Activated CD4-positive, alpha-beta memory T cell treated with anti-CD3 and anti-CD28 coated beads, Interleukin-2, amount 10 ng/mL, durations not matched to agents 7 days and 5 days (primary cell): ENCODE measurements at regions not wholly inside any gene's neighbourhood (a gene's known extent, or its start where the extent isn't known, plus 50 kb on each side); places are given as distances from the start of the nearest gene placed in this dataset.
"Not testable (repeated sequence)": the region's sequence is repeated elsewhere in the genome, so short reads cannot be mapped to it uniquely, and the experiment has no call there.

ENCODE experiments used
- CTCF ChIA-PET: fragments of 350-600 bp; sonication (Branson Sonifier 250); formaldehyde crosslinking; loops from one replicate; lab custom pipeline; 2021; ENCODE audit warnings: antibody characterized with exemption, inconsistent platforms; lab: Charles Lee
- POLR2A ChIA-PET: fragments of 350-600 bp; sonication (Branson Sonifier 250); formaldehyde crosslinking; loops from one replicate; lab custom pipeline; 2021; ENCODE audit warnings: antibody characterized with exemption; lab: Charles Lee
- DNase-seq: peaks from one replicate; pipeline ENCODE4 v3.0.0-alpha.2; 2020
- H3K27ac Mint-ChIP-seq: one replicate; pipeline ENCODE4 v1.8.0; 2021; ENCODE audit warnings: mild to moderate bottlenecking, mixed read lengths
- H3K27me3 Mint-ChIP-seq: one replicate; pipeline ENCODE4 v1.8.0; 2021; ENCODE audit warnings: mixed read lengths
- H3K36me3 Mint-ChIP-seq: one replicate; pipeline ENCODE4 v1.8.0; 2021; ENCODE audit warnings: low read depth, mixed read lengths
- H3K4me1 Mint-ChIP-seq: one replicate; pipeline ENCODE4 v1.8.0; 2021; ENCODE audit warnings: mixed read lengths
- H3K4me3 Mint-ChIP-seq: one replicate; pipeline ENCODE4 v1.8.0; 2021; ENCODE audit warnings: mild to moderate bottlenecking, mixed read lengths
- H3K9me3 Mint-ChIP-seq: one replicate; pipeline ENCODE4 v1.8.0; 2021; ENCODE audit warnings: mixed read lengths

DNA sequence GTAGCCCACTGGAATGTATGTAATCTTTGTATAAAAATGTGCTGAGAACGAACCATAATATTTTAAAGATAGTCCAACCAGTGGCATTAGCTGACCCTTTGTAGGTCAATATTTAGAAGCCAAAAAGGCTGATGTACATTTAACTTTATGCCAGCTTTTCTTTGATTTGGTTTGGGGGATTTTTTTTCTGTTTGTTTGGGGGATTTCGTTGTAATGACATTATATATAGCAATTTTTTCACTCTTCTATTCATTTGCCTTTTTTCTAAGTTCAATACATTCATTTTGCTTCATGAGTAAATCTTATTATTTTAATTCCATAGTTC lies 382.0 kb upstream of the NOCT start:
- H3K4me1 Mint-ChIP-seq, result no peaks in the 10 kb centered on the region
- H3K36me3 Mint-ChIP-seq, result no peaks in the 10 kb centered on the region
- CTCF ChIA-PET, result no interaction called here
- no peak for DNase-seq
- no peak overlapping the region for H3K27ac Mint-ChIP-seq
- no peaks in the 10 kb centered on the region for H3K27me3 Mint-ChIP-seq
- no peak overlapping the region for H3K4me3 Mint-ChIP-seq
- POLR2A ChIA-PET, result no interaction called here
- H3K9me3 Mint-ChIP-seq, result no peaks in the 10 kb centered on the region

DNA sequence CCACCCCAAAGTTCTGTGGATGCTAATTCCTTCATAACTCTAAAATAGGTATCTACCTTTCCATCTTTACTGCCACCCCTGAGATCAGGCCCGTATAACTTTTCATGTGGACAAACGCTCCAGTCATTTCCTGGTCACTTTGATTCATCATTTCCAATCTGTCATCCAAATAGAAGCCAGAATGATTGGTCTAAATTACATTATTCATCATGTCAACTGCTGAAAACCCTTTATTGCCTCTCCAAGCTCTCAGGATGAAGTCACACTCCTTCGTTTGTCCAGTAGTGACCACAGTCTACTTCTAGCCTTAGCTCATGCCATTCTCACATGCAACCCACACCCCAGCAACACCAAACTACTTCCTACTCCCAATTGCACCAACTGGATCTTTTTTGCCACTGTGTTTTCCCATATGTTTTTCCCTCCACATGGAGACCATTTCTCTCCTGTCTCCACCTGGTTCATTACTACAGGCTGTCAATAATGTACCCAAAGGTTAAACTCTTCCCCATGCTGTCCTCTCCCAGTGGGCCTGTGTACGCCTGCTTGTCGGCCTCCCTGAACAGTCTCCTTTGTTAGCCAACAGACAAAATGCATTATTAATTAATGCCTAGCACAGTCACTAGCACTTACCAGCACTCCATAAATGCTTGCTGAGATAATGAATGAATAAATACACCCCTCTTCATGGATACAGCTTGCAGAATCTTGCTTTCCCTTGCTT lies 382.6 kb upstream of the NOCT start:
- no peaks in the 10 kb centered on the region for H3K36me3 Mint-ChIP-seq
- ChIA-PET POLR2A (no interaction called here), CTCF (no interaction called here)
- no peak overlapping the region for H3K4me3 Mint-ChIP-seq
- H3K9me3 Mint-ChIP-seq, result no peaks in the 10 kb centered on the region
- no peak overlapping the region for H3K27ac Mint-ChIP-seq
- no peaks in the 10 kb centered on the region for H3K27me3 Mint-ChIP-seq
- no peaks in the 10 kb centered on the region for H3K4me1 Mint-ChIP-seq
- no peak for DNase-seq

DNA sequence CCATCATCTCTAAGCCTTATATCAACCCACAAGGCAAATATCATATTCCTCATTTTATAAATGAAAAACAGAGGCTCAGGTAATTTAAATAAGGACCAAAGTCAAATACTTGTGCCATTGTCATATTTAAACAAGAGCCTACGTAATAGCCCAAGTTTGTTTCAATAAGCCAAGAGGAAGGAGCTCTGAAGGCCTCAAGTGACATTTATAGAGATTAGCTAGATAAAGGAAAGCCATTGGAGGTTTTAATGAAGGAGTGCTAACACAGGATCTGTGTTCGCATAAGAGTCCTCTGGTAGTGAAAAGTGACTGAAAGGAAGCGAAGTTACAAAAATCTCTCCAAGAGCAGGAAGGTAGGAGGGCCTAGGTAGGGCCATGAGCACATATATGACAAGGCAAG lies 384.9 kb upstream of the NOCT start:
- Mint-ChIP-seq H3K4me1 (no peaks in the 10 kb centered on the region), H3K9me3 (no peaks in the 10 kb centered on the region), H3K27ac (no peak overlapping the region), H3K4me3 (no peak overlapping the region), H3K27me3 (no peaks in the 10 kb centered on the region), H3K36me3 (no peaks in the 10 kb centered on the region)
- CTCF ChIA-PET, result no interaction called here
- POLR2A ChIA-PET, result no interaction called here
- DNase-seq, result no peak

DNA sequence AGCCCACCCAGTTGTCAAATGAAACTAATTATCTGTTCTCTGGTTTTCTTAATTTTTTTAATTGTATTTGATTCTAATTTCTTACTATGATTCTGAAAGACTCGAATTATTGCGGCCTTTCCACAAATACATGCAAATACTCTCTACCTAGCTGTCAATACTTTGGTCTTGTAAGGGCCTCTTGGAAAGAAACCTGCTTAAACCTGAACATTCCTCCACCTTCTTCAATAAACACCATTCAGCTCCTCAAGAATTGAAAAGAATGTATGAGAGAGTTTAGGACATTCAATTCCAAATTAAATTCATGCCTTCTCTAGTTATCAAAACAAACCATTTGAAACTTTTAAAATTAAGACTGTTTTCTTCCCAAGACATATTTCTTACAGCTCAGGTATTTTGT lies 385.9 kb upstream of the NOCT start:
- H3K36me3 Mint-ChIP-seq, result no peaks in the 10 kb centered on the region
- ChIA-PET POLR2A (no interaction called here), CTCF (no interaction called here)
- H3K9me3 Mint-ChIP-seq, result no peaks in the 10 kb centered on the region
- H3K27me3 Mint-ChIP-seq, result no peaks in the 10 kb centered on the region
- DNase-seq, result no peak
- no peak overlapping the region for H3K27ac Mint-ChIP-seq
- no peaks in the 10 kb centered on the region for H3K4me1 Mint-ChIP-seq
- H3K4me3 Mint-ChIP-seq, result no peak overlapping the region

DNA sequence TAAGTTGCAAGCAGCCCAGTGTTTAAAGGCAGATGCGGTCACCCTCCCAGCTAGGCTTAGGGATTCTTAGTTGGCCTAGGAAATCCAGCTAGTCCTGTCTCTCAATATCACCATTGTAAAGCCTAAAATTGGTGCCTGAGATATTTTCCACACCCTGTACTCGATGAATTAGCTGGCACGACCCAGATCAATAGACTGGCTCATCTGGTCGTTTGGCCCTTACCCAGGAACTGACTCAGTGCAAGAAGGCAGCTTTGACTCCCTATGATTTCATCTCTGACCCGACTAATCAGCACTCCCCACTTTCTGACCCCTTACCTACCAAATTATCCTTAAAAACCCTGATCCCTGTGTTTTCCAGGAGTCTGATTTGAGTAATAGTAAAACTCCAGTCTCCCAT lies 384.9 kb upstream of the SLC7A11 start:
- H3K4me3 Mint-ChIP-seq, result no peak overlapping the region
- DNase-seq, result no peak
- H3K27ac Mint-ChIP-seq, result no peak overlapping the region
- ChIA-PET CTCF (no interaction called here), POLR2A (no interaction called here)
- H3K4me1 Mint-ChIP-seq, result no peaks in the 10 kb centered on the region
- H3K9me3 Mint-ChIP-seq, result no peaks in the 10 kb centered on the region
- H3K27me3 Mint-ChIP-seq, result no peaks in the 10 kb centered on the region
- no peaks in the 10 kb centered on the region for H3K36me3 Mint-ChIP-seq

DNA sequence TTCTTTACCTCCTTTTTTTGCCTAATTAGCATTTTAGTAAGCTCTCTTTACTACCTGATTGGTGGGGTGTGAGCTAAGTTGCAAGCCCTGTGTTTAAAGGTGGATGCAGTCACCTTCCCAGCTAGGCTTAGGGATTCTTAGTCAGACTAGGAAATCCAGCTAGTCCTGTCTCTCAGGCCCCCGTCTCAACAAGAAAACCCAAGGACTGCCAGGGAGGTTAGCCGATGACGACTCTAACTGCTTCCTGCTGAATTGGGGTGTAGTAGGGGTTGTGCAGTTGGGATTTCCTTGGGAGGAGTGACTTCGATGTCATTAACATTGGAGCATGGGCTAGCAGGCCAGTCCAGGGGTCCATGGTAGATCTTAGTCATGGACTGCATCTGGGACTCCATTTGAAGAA lies 380.2 kb upstream of the SLC7A11 start:
- H3K9me3 Mint-ChIP-seq, POLR2A ChIA-PET, DNase-seq, H3K36me3 Mint-ChIP-seq, CTCF ChIA-PET, H3K27ac Mint-ChIP-seq, H3K27me3 Mint-ChIP-seq, H3K4me1 Mint-ChIP-seq, H3K4me3 Mint-ChIP-seq: not testable (repeated sequence)

DNA sequence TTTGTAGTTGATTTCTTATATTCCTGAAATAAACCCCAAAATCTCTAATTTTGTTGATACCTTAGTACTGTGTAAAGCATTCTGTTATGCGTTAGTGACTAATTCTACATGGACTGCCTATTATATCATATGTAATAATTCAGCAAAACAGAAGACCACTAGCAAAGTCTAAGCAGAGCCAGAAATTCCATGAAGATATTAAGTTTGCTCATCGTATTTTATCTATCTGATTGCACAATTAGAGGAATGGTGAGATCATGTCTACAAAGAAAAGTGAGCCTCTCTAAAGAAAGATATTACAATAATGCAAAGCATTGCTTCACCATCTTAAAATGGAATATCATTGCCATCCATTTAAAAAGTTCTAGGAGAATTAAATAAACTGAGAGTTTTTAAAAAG lies 374.6 kb upstream of the SLC7A11 start:
- ChIA-PET POLR2A (no interaction called here), CTCF (no interaction called here)
- H3K36me3 Mint-ChIP-seq, result no peaks in the 10 kb centered on the region
- no peaks in the 10 kb centered on the region for H3K4me1 Mint-ChIP-seq
- H3K9me3 Mint-ChIP-seq, result peaks cover under 1% of the 10 kb centered on the region
- DNase-seq, result no peak
- H3K27me3 Mint-ChIP-seq, result no peaks in the 10 kb centered on the region
- no peak overlapping the region for H3K4me3 Mint-ChIP-seq
- no peak overlapping the region for H3K27ac Mint-ChIP-seq

DNA sequence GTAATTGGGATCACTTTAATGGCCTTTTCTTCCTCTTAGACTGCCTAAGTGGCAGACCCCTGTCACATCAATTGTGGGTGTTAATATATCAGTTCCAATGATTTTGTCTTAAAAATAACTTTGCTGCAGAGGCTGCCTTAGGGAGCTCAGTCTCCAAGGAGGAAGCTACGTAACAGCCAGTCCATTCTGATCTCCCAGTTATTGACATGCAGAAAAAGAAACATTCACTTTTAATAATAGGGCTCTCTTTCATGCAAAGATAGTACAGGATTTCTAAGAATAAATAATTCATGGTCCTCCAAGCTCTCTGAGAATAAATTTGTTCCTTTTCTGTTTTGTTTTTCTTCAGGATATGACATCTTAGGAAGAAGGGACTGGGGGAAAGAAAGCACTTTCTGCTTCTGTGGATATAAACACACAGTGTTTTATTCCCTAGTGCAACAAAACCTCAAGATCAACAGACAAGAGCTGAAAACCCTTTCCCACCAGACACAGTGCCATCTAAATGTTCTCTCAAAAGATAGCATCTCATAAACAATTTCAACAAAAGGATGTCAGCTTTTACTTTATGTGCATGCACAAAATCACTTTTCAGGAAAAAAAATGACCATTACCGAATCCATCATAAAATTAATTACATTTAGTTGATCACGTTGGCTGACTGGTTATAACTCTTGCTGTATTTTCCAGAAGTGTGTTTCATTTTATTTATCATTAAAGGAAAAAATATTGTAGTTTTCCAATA lies 372.4 kb upstream of the SLC7A11 start:
- no peaks in the 10 kb centered on the region for H3K4me1 Mint-ChIP-seq
- POLR2A ChIA-PET, result no interaction called here
- CTCF ChIA-PET, result no interaction called here
- H3K4me3 Mint-ChIP-seq, result no peak overlapping the region
- H3K27me3 Mint-ChIP-seq, result no peaks in the 10 kb centered on the region
- no peaks in the 10 kb centered on the region for H3K9me3 Mint-ChIP-seq
- DNase-seq, result no peak
- H3K36me3 Mint-ChIP-seq, result no peaks in the 10 kb centered on the region
- H3K27ac Mint-ChIP-seq, result no peak overlapping the region

DNA sequence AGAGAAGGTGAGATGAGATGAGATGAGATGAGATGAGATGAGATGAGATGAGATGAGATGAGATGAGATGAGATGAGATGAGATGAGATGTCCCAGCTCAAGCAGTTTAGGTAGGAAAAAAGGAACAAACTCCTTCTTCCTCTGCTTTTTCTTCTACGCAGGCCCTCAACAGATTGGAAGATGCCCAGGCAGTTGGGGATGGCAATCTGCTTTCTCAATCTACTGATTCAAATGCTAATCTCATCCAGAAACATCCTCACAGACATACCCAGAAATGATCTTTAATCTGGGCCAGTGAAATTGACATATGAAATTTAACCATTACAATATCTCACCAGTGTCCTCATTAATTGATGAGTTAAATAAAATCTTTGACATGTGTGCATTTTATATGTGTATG lies 370.3 kb upstream of the SLC7A11 start:
- Mint-ChIP-seq H3K4me1 (no peaks in the 10 kb centered on the region), H3K27ac (no peak overlapping the region), H3K27me3 (no peaks in the 10 kb centered on the region), H3K4me3 (no peak overlapping the region), H3K9me3 (no peaks in the 10 kb centered on the region), H3K36me3 (no peaks in the 10 kb centered on the region)
- POLR2A ChIA-PET, result no interaction called here
- no peak for DNase-seq
- CTCF ChIA-PET, result no interaction called here

DNA sequence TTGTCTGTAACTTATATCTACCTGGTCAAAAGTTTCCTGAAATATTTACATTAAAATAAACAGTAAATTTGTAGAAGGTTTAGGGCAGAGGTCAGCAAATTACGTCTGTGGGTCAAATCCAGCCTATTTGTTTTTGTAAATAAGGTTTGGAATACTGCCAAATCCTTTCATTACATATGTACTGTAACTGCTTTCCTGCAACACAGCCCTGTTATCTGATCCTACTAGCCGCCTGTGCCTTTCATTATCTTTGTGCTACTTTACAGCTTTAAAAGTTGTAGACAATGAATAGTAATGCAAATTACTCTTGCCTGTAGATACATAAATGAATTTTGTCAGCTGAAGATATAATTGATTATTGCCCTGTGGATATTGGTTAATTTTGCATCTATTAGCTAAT lies 369.6 kb upstream of the SLC7A11 start:
- ChIA-PET POLR2A (no interaction called here), CTCF (no interaction called here)
- Mint-ChIP-seq H3K4me1 (no peaks in the 10 kb centered on the region), H3K36me3 (no peaks in the 10 kb centered on the region), H3K27me3 (no peaks in the 10 kb centered on the region), H3K4me3 (no peak overlapping the region), H3K27ac (no peak overlapping the region), H3K9me3 (no peaks in the 10 kb centered on the region)
- no peak for DNase-seq

DNA sequence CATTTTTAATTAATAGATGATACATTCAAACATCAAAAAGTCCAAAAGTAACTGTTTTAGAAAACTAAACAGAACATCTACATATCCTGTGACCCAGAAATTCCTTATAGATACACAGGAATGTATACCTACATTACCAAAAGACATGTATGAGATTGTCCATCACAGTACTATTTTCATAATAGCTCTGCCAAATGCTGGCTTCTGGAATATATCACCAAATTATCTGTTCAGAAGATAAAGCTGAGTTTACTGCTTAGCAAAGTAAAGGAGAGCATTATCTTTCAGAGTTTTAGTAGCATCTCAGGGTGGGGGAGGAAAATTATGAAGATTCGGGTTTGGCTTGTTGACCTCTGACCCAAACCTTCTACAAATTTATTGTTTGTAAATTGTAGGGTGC lies 368.9 kb upstream of the SLC7A11 start:
- CTCF ChIA-PET, result no interaction called here
- no peaks in the 10 kb centered on the region for H3K9me3 Mint-ChIP-seq
- no peak overlapping the region for H3K4me3 Mint-ChIP-seq
- POLR2A ChIA-PET, result no interaction called here
- no peaks in the 10 kb centered on the region for H3K36me3 Mint-ChIP-seq
- H3K27ac Mint-ChIP-seq, result no peak overlapping the region
- H3K27me3 Mint-ChIP-seq, result no peaks in the 10 kb centered on the region
- no peaks in the 10 kb centered on the region for H3K4me1 Mint-ChIP-seq
- DNase-seq, result no peak

DNA sequence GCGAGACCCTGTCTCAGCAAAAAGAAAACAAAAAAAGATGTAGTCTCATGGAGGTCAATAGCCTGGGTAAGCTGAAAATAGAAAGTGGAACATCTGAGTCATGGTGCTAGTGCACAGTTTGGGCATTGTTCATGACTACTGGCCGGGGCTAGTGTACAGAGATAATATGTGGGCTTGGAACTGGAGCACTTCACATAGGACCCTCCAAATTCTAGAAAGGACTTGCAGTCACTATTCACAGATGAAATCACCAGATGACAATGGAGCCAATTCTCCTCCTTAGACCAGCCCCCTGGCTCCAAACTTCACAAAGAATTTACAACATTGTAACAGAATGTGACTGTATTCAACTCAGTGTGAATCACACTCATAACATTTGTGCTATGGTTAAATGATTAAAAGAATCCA lies 367.8 kb upstream of the SLC7A11 start:
- H3K27ac Mint-ChIP-seq, result no peak overlapping the region
- no peaks in the 10 kb centered on the region for H3K27me3 Mint-ChIP-seq
- H3K36me3 Mint-ChIP-seq, result no peaks in the 10 kb centered on the region
- CTCF ChIA-PET, result no interaction called here
- H3K9me3 Mint-ChIP-seq, result no peaks in the 10 kb centered on the region
- POLR2A ChIA-PET, result no interaction called here
- no peak for DNase-seq
- H3K4me1 Mint-ChIP-seq, result no peaks in the 10 kb centered on the region
- no peak overlapping the region for H3K4me3 Mint-ChIP-seq

DNA sequence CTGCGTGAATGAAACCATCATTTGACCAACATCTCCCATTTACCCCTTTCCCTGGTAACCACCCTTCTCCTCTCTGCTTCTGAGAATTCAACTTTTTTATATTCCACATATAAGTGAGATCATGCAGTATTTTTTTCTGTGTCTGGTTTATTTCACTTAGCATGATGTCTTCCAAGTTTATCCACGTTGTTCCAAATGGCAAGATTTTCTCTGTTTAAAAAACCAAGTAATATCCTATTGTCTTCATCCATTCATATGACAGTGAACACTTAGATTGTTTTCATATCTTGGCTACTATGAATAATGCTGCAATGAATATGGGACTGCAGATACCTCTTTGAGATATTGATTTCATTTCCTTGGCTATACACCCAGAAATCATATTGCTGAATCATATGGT lies 362.4 kb upstream of the SLC7A11 start:
- no peaks in the 10 kb centered on the region for H3K9me3 Mint-ChIP-seq
- CTCF ChIA-PET, result no interaction called here
- POLR2A ChIA-PET, result no interaction called here

DNA sequence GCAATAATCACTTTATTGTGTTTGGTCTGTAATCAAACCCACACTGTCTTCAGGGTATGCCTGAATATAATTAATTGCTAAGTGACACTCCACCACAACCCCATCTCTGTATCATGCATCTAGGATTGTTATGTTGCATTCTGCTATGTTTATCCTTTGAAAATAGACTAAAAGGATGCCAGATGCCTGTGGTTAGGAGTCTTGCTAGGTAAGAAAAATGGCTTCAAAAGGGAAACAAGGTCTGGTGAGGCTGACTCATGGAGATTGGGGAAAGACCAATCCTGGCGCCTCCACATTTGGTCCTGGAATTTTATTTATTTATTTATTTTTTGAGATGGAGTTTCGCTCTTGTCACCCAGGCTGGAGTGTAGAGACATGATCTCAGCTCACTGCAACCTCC lies 360.5 kb upstream of the SLC7A11 start:
- H3K36me3 Mint-ChIP-seq, result no peaks in the 10 kb centered on the region
- POLR2A ChIA-PET, result no interaction called here

More for the DNA sequence above, 362.4 kb upstream of the SLC7A11 start:
- Mint-ChIP-seq H3K36me3 (no peaks in the 10 kb centered on the region), H3K4me3 (no peak overlapping the region), H3K4me1 (no peaks in the 10 kb centered on the region), H3K27ac (no peak overlapping the region), H3K27me3 (no peaks in the 10 kb centered on the region)
- DNase-seq, result no peak

More for the DNA sequence above, 360.5 kb upstream of the SLC7A11 start:
- no peak overlapping the region for H3K4me3 Mint-ChIP-seq
- DNase-seq, result no peak
- CTCF ChIA-PET, result no interaction called here
- H3K9me3 Mint-ChIP-seq, result no peaks in the 10 kb centered on the region
- no peak overlapping the region for H3K27ac Mint-ChIP-seq
- H3K4me1 Mint-ChIP-seq, result no peaks in the 10 kb centered on the region
- H3K27me3 Mint-ChIP-seq, result no peaks in the 10 kb centered on the region
